Activated CD8-positive, alpha-beta memory T cell treated with anti-CD3 and anti-CD28 coated beads for 24 hours (primary cell): ENCODE measurements at regions not wholly inside any gene's neighbourhood (a gene's known extent, or its start where the extent isn't known, plus 50 kb on each side); places are given as distances from the start of the nearest gene placed in this dataset.
"Not testable (repeated sequence)": the region's sequence is repeated elsewhere in the genome, so short reads cannot be mapped to it uniquely, and the experiment has no call there.

Experiments used
- DNase-seq: peaks from one replicate; pipeline ENCODE4 v3.0.0-alpha.2; 2020

- DNase-seq = no peak
Observed at GRCh38 chr18:8882632-8883408, 177.5 kb downstream of the MTCL1 start.

- no peak for DNase-seq
Observed at GRCh38 chr18:8883409-8883668, 178.0 kb downstream of the MTCL1 start.

DNA sequence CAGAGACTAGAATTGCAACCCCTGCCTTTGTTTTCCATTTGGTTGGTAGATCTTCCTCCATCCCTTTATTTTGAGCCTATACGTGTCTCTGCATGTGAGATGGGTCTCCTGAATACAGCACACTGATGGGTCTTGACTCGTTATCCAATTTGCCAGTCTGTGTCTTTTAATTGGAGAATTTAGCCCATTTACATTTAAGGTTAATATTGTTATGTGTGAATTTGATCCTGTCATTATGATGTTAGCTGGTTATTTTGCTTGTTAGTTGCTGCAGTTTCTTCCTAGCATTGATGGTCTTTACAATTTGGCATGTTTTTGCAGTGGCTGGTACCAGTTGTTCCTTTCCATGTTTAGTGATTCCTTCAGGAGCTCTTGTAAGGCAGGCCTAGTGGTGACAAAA is 182.5 kb downstream of the MTCL1 start:
- DNase-seq = not testable (repeated sequence)

- DNase-seq = no peak
Observed at GRCh38 chr18:8889489-8889888, 184.1 kb downstream of the MTCL1 start.

DNA sequence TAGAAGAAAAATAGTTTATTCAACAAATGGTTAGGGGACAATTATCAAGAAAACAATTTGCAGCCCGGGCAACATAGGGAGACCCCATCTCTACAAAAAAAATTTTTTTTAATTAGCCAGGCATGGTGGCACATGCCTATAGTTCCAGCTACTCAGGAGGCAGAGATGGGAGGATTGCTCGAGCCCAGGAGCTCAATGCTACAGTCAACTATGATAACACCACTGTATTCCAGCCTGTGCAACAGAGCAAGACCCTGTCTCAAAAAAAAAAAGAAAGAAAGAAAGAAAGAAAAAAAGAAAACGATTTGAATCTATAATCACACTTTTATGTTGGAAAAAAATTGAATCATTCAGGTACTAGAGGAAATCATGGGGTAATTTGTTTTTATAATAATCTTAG is 185.1 kb downstream of the MTCL1 start:
- not testable (repeated sequence) for DNase-seq

DNA sequence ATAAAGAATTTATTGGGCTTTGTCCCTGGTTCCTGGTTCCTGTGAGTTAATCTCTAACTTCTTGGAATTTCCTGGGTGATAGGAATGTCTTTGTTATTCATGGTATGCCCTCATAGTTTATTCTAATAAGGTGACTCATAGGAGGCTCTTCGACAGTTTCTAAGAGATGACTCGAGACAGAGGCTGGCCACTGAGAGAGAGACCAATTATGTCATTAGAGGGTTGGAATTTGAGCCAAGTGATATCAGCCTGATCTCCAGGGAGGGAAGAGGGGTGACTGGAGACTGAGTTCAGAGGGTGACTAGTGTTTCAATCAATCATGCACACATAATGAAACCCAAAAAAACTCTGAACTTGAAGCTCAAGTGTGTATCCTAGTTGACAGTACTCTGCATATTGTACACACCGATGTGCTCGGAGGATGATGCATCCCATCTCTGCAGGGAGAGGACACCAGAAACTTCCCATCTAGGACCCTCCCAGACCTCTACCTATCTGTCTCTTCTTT is 185.7 kb downstream of the MTCL1 start:
- no peak for DNase-seq

DNA sequence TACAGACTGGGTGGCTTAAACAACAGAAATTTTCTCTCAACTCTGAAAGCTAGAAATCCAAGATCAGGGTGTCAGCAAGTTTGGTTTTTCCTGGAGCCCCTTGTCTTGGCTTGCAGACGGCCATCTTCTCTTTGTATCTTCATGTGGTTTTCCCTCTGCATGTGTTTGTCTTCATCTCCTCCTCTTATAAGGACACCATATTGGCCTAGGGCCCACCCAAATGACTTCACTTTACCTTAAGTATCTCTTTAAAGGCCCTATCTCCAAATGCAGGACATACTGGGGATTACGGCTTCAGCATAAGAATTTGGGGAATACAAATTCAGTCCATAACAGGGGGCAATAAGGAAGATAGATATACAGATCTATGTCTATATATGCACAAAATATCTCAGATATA is 187.9 kb downstream of the MTCL1 start:
- DNase-seq = no peak

- no peak for DNase-seq
Observed at GRCh38 chr18:8893628-8894231, 188.4 kb downstream of the MTCL1 start.

- DNase-seq = no peak
Observed at GRCh38 chr18:8894823-8895222, 189.5 kb downstream of the MTCL1 start.

DNA sequence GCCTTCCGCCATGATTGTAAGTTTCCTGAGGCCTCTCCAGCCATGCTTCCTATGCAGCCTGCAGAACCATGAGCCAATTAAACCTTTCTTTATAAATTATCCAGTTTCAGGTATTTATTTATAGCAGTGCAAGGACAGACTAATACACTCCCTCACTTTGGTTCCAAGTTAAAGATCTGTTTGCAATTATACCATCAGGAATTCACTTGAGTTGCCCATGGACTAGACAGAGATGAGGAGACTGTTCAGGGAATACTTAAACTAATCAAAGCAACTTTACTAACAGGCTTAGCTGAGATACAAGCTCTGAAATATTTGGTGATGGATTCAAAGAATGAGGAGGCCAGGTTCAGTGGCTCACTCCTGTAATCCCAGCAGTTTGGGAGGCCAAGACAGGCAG is 190.0 kb downstream of the MTCL1 start:
- DNase-seq = no peak

DNA sequence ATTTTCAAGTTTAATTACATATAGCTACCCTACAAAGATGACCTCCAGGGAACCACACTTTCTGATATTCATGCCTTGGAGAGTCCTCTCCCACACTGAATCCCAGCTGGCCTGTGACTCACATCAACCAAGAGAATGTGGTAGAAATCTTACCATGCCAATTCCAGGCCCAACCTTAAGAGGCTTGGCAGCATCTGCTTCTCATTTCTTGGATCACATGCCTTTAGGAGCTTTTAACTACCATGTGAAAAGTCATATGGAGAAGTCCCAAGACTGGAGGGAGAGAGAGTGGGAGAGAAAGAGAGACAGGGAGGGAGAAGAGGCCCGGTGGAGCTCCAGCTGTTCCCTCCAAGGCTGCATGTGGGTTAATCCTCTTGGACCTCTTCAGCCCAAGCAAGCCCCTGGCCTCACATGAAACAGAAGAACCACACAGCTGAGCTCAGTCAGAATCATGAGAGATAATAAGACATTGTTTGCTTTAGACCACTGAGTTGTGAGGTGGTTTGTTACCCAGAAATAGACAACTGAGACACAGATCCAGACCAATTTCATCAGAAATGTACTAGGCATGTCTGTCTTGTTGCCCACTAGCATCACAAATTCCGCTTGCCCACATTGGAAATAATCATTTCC is 190.7 kb downstream of the MTCL1 start:
- no peak for DNase-seq

- DNase-seq = no peak
Observed at GRCh38 chr18:8899000-8899399, 193.6 kb downstream of the MTCL1 start.

DNA sequence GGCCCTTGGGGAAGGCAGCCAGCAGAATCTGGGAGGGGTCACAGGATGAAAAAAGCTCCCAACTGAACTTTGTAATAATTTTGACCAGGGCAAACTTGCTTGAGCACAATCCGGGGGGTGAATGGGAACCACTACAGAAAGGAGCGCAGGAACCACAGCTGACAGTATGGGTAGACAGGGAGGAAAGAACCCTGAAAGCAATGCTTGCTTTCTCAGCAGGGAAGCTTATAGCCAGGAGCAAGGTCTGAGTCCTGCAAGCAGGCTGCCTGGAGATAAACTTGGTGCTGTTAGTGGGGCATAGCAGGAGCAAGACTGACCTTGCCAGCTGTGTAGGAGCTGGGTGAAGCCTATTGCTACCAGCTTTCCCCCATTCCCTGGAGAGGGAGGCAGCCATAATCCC is 195.2 kb downstream of the MTCL1 start:
- no peak for DNase-seq

- no peak for DNase-seq
Observed at GRCh38 chr18:8901019-8901418, 195.7 kb downstream of the MTCL1 start.

GRCh38 chr18:8904316-8904715 is 198.2 kb upstream of the NDUFV2 start:
- DNase-seq = no peak

- no peak for DNase-seq
Observed at GRCh38 chr18:8908792-8909510, 193.5 kb upstream of the NDUFV2 start.

DNA sequence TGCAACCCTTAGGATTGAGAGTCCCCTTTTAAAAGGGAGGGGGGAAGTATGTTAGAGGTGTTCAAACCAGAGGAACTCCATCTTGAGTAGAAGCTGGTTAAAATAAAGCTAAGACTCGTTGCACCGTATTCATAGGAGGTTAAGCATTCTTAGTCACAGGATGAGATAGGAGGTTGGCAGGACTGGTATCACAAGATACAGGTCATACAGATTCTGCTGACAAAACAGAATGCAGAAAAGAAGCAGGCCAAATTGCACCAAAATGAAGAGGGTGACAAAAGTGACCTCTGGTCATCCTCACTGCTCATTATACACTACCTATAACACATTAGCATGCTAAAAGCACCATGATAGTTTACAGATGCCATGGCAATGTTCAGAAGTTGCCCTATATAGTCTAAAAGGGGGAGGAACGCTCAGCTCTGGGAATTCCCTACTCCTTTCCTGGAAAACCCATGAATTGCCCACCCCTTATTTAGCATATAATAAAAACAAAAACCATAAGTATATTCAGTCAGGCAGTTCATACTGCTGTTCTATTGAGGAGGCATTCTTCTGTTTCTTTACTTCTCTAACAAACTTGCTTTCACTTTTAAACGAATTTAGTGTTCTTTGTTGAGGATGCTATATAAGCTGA is 192.2 kb upstream of the NDUFV2 start:
- DNase-seq = no peak

DNA sequence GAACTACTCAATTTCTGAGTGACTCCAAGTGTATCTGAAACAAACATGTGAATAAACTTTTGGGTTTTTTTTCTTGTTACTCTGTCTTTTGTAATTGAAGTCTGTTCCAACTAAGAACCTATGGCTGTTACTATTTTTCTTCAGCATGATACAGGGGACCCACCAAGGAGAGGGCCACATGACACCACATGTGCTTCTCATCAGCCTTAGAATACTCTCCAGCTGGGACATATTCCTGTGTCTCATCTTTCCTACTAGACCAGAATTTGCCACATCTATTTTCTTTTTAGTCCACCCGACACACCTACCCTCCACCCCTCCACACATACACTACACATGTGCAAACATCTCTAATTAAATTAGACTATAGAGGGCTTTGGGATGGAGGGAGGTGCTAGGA is 191.7 kb upstream of the NDUFV2 start:
- DNase-seq = no peak

DNA sequence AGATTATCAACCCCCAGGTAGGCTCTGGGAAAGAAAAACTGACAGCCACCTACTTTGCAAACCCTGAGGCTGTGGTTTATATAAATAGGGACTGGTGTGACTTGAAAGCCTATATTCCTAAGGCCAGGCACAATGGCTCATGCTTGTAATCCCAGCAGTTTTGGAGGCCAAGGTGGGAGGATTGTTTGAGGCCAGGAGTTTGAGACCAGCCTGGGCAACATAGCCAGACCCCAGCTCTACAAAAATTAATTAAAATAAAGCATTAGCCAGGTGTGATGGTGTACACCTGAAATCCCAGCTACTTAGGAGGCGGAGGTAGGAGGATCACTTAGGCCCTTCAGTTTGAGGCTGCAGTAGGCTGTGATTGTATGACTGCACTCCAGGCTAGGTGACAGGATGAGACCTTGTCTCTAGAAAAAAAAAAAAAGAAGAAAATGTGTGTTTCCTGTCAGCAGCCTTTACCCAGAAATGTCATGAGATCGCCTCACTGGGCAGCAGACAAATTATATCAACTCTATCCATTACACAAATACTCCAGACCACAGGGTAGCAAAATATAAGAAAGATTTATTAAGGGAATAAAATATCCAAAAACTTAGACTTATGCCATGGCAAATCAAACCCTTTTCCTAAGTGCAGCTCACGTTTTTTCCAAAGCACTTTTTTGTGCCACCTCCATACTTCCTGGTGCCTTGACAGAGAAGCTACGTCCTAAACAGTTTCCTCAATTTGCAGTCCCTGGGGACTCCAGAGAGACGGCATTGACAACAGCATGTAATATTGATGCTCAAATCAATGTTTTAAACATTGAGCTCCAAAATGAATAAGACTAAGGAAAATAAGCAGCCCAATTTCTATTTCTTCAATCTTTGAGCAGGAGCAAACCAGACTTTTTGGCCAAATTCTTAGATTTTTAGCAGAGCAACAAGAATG is 190.8 kb upstream of the NDUFV2 start:
- no peak for DNase-seq

DNA sequence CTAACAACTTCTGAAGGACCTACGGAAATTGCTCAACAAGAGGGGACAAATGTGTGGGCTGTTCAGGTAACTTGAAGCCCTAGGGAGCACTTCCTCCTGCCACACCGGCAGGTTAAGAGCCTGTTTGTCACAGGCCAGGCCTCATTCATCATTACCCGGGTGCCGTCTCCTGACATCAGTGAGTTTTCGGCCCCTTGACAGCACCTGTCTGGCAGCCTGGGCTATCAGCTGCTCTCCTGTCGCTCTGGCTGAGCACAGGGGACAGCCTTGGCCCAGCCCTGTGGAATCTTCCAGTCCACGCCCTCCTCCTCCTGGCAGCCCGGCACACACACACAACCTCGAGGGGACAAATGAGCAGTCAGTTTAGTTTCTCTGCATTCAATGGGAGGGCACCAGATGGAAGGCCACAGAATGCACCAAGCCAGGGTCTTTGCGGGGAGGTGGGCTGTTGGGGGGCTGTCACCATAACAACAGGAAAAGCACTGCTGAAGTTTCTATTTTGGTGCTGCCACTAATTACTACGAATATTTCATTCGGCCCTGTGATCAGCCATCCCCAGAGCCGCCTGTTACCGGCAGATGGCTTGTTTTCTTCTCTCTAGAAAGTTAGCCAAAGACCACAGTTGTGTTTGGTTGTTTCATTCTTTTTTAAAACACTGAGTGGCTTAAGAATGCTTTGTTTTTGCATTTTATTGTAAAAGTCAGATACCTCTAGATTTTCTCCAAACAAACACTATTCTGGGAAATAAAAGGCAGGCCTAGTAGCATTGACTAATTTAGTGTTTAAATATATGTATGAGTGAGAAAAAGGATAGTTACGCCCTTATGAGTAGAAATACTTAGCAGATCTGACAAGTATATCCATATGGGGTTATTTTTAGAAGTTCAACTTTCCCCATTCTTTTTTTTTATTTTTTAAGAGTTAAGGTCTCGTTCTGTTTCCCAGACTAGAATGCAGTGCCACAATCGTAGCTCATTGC is 189.9 kb upstream of the NDUFV2 start:
- no peak for DNase-seq
